Peyer's patch (tissue), 4 donors: ENCODE measurements at regions not wholly inside any gene's neighbourhood (a gene's known extent, or its start where the extent isn't known, plus 50 kb on each side); places are given as distances from the start of the nearest gene placed in this dataset.

Experiments
- DNase-seq, 3 donors: peaks; one replicate each; pipeline ENCODE4 v3.0.0-alpha.2; 2017 to 2019
- H3K27ac ChIP-seq, 4 donors: fragments of 200-600 bp; sonication (generic); one replicate each; pipeline ENCODE4 v1.5.1; 2016 to 2019
- H3K27me3 ChIP-seq, 2 donors: fragments of 200-600 bp; sonication (generic); one replicate each; pipeline ENCODE4 v1.5.1; 2019
- H3K36me3 ChIP-seq, 3 donors: fragments of 200-600 bp; sonication (generic); one replicate each; pipeline ENCODE4 v1.5.1; 2016 to 2019
- H3K4me1 ChIP-seq, 4 donors: fragments of 200-600 bp; sonication (generic); one replicate each; pipeline ENCODE4 v1.5.1; 2016 to 2019
- H3K4me3 ChIP-seq, 4 donors: fragments of 200-600 bp; sonication (generic); 1 replicate in 3 of 4; 2 replicates in 1 of 4; pipeline ENCODE4 v1.5.1; 2016 to 2019; ENCODE audit warnings: mild to moderate bottlenecking in 1 of 4
- H3K9me3 ChIP-seq, 4 donors: fragments of 200-600 bp; sonication (generic); one replicate each; pipeline ENCODE4 v1.5.1; 2016 to 2019; ENCODE audit warnings: mild to moderate bottlenecking in 1 of 4
- CTCF ChIP-seq, 6 experiments: fragments of 450-650 bp in 4 of 6; fragments of 200-600 bp in 2 of 6; sonication (generic) in 1 of 6; IDR thresholded peaks; one replicate each; pipeline ENCODE4 v1.5.1; 2017 to 2019; ENCODE audit warnings: antibody characterized with exemption in 6 of 6, mild to moderate bottlenecking in 3 of 6, moderate library complexity in 1 of 6
- POLR2A ChIP-seq, 2 donors: fragments of 450-650 bp; IDR thresholded peaks; one replicate each; pipeline ENCODE4 v1.5.1; 2017; ENCODE audit warnings: antibody characterized with exemption in 2 of 2, mild to moderate bottlenecking in 2 of 2, moderate library complexity in 2 of 2

GRCh38 chr6:25124216-25124715, 154.9 kb upstream of the CARMIL1 start:
- TF ChIP-seq CTCF (IDR thresholded peaks at IDR 0.05), result no peak
- TF ChIP-seq POLR2A (IDR thresholded peaks at IDR 0.05), result no peak
- H3K36me3 ChIP-seq, result no peaks in the 10 kb centered on the region
- H3K9me3 ChIP-seq, result no peaks in the 10 kb centered on the region
- H3K27ac ChIP-seq, result no peak overlapping the region
- no peaks in the 10 kb centered on the region for H3K27me3 ChIP-seq
- no peak for DNase-seq
- H3K4me1 ChIP-seq, result peaks cover 0 to 5% (median 0%) of the 10 kb centered on the region in 4 donors
- H3K4me3 ChIP-seq, result no peak overlapping the region

- TF ChIP-seq POLR2A (IDR thresholded peaks at IDR 0.05), result no peak
- TF ChIP-seq CTCF (IDR thresholded peaks at IDR 0.05), result no peak
- H3K36me3 ChIP-seq, result no peaks in the 10 kb centered on the region
- no peak for DNase-seq
- H3K27me3 ChIP-seq, result no peaks in the 10 kb centered on the region
- H3K4me1 ChIP-seq, result peaks cover 0 to 5% (median 0%) of the 10 kb centered on the region in 4 donors
- H3K9me3 ChIP-seq, result no peaks in the 10 kb centered on the region
- no peak overlapping the region for H3K27ac ChIP-seq
- H3K4me3 ChIP-seq, result no peak overlapping the region
Observed at GRCh38 chr6:25125736-25126135, 153.4 kb upstream of the CARMIL1 start.

DNA sequence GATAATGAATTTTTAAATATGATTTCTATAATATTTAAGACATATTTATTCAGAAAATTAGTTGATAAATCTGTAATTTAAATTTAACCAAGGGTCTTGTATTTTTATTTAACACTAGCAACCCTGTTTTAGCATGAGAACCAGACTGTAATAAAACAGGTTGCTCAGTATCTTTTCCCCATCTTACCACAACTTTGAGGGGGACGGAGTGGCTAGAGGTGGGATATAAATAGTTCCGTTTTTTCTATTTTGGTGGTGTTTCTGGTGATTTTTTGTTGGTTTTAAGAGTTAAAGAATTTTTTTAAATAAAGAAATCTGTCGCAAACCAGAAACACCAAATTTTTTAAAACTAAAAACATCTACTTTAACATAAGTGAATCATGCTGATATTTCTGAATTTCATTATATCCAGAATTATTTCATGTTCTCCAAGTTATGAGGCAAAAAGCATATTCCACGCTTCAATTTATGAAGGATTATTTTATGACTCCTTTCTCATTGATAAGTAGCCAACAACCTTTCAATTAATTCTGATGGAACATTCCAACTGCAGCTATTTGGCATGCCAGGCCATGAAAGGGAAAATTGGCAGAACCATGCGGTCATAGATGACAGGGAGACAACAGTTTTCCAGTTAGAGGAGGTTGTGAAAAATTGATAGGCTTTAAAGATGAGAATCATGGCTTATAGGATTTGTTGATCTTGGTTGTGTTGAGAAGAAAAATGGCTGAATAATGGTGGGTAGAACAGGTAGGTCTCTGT, 151.9 kb upstream of the CARMIL1 start:
- TF ChIP-seq CTCF (IDR thresholded peaks at IDR 0.05) (no peak), POLR2A (IDR thresholded peaks at IDR 0.05) (no peak)
- Histone ChIP-seq H3K27me3 (no peaks in the 10 kb centered on the region), H3K36me3 (no peaks in the 10 kb centered on the region), H3K27ac (no peak overlapping the region), H3K9me3 (no peaks in the 10 kb centered on the region), H3K4me1 (no peaks in the 10 kb centered on the region), H3K4me3 (no peak overlapping the region)
- DNase-seq, result no peak

DNA sequence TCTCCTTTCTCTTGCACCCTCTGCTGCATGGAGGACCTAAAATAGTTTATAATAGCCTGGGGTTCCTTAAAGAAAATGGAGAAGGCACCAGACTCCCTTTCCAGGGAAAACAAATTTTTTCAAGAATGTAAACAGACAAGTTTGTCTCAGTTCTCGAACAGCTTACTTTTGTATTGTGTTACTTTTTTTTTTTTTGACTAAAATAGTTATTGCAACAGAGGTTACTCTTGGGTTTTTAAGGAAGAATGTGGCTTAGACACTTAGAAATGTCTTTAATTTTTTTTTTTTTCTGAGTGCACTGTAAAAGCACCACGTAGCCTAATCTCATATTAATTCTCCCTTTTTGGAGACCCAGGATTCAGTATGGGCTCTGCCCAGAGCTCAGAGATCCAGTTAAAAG, 148.7 kb upstream of the CARMIL1 start:
- no peak for DNase-seq
- no peak for TF ChIP-seq POLR2A (IDR thresholded peaks at IDR 0.05)
- no peak for TF ChIP-seq CTCF (IDR thresholded peaks at IDR 0.05)
- Histone ChIP-seq H3K27me3 (no peaks in the 10 kb centered on the region), H3K9me3 (no peaks in the 10 kb centered on the region), H3K4me3 (no peak overlapping the region), H3K27ac (no peak overlapping the region), H3K36me3 (no peaks in the 10 kb centered on the region), H3K4me1 (no peaks in the 10 kb centered on the region)

GRCh38 chr6:25132934-25133333, 146.2 kb upstream of the CARMIL1 start:
- Histone ChIP-seq H3K4me3 (no peak overlapping the region), H3K4me1 (peaks cover 0 to 9% (median 0%) of the 10 kb centered on the region in 4 donors), H3K27ac (no peak overlapping the region), H3K27me3 (no peaks in the 10 kb centered on the region), H3K36me3 (no peaks in the 10 kb centered on the region), H3K9me3 (no peaks in the 10 kb centered on the region)
- no peak for DNase-seq
- TF ChIP-seq POLR2A (IDR thresholded peaks at IDR 0.05) (no peak), CTCF (IDR thresholded peaks at IDR 0.05) (no peak)
